ENCODE measurements at regions not wholly inside any gene's neighbourhood (a gene's known extent, or its start where the extent isn't known, plus 50 kb on each side); places are given as distances from the start of the nearest gene placed in this dataset.

- no peak for TF ChIP-seq EZH2 (IDR thresholded peaks at IDR 0.05; ENCODE audit: borderline replicate concordance, low read length)
- TF ChIP-seq, protein P1, sequence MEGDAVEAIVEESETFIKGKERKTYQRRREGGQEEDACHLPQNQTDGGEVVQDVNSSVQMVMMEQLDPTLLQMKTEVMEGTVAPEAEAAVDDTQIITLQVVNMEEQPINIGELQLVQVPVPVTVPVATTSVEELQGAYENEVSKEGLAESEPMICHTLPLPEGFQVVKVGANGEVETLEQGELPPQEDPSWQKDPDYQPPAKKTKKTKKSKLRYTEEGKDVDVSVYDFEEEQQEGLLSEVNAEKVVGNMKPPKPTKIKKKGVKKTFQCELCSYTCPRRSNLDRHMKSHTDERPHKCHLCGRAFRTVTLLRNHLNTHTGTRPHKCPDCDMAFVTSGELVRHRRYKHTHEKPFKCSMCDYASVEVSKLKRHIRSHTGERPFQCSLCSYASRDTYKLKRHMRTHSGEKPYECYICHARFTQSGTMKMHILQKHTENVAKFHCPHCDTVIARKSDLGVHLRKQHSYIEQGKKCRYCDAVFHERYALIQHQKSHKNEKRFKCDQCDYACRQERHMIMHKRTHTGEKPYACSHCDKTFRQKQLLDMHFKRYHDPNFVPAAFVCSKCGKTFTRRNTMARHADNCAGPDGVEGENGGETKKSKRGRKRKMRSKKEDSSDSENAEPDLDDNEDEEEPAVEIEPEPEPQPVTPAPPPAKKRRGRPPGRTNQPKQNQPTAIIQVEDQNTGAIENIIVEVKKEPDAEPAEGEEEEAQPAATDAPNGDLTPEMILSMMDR (IDR thresholded peaks at IDR 0.05; ENCODE audit: low read length) = no peak
Measured at GRCh38 chr1:38760562-38760961, 99.0 kb downstream of the RRAGC start.

GRCh38 chr1:38758820-38759219 lies 100.8 kb downstream of the RRAGC start:
- no peaks in the 10 kb centered on the region for H3F3A ChIP-seq (ENCODE audit: insufficient read depth, low read length)
- H3K9ac ChIP-seq (ENCODE audit: low read length) = no peak overlapping the region
- H3K9me2 ChIP-seq (ENCODE audit: low read depth, low read length) = no peaks in the 10 kb centered on the region
- H3K27ac ChIP-seq (ENCODE audit: low read depth, low read length, poor library complexity, severe bottlenecking) = no peak overlapping the region
- no peaks in the 10 kb centered on the region for H3K36me3 ChIP-seq (ENCODE audit: insufficient read depth, low read length)
- H2AFZ ChIP-seq (ENCODE audit: low read length) = no peak overlapping the region
- H3K4me3 ChIP-seq (ENCODE audit: low read depth, low read length, poor library complexity, severe bottlenecking) = no peak overlapping the region
- no peaks in the 10 kb centered on the region for H3K27me3 ChIP-seq (ENCODE audit: insufficient read depth, low read length)
- H3K4me2 ChIP-seq (ENCODE audit: low read length) = no peak overlapping the region
- H3K79me2 ChIP-seq (ENCODE audit: insufficient read depth, low read length) = no peaks in the 10 kb centered on the region
- no peak for TF ChIP-seq EZH2 (IDR thresholded peaks at IDR 0.05; ENCODE audit: borderline replicate concordance, low read length)
- TF ChIP-seq, protein P1 (IDR thresholded peaks at IDR 0.05; ENCODE audit: low read length) = no peak
- no peaks in the 10 kb centered on the region for H4K20me1 ChIP-seq (ENCODE audit: insufficient read depth, low read length)
- H3K9me3 ChIP-seq (ENCODE audit: low read length) = no peaks in the 10 kb centered on the region
- H3K4me1 ChIP-seq (ENCODE audit: insufficient read depth, low read length, severe bottlenecking) = no peaks in the 10 kb centered on the region

More at GRCh38 chr1:38760562-38760961, 99.0 kb downstream of the RRAGC start:
- Histone ChIP-seq H3K27ac (ENCODE audit: low read depth, low read length, poor library complexity, severe bottlenecking) (no peak overlapping the region), H3K4me1 (ENCODE audit: insufficient read depth, low read length, severe bottlenecking) (no peaks in the 10 kb centered on the region), H3K9me3 (ENCODE audit: low read length) (no peaks in the 10 kb centered on the region), H3F3A (ENCODE audit: insufficient read depth, low read length) (no peaks in the 10 kb centered on the region), H3K79me2 (ENCODE audit: insufficient read depth, low read length) (no peaks in the 10 kb centered on the region), H3K4me3 (ENCODE audit: low read depth, low read length, poor library complexity, severe bottlenecking) (no peak overlapping the region), H3K27me3 (ENCODE audit: insufficient read depth, low read length) (no peaks in the 10 kb centered on the region), H3K9ac (ENCODE audit: low read length) (no peak overlapping the region), H3K4me2 (ENCODE audit: low read length) (no peak overlapping the region), H3K36me3 (ENCODE audit: insufficient read depth, low read length) (no peaks in the 10 kb centered on the region), H4K20me1 (ENCODE audit: insufficient read depth, low read length) (no peaks in the 10 kb centered on the region), H3K9me2 (ENCODE audit: low read depth, low read length) (no peaks in the 10 kb centered on the region), H2AFZ (ENCODE audit: low read length) (no peak overlapping the region)

- TF ChIP-seq, protein P1 (IDR thresholded peaks at IDR 0.05; ENCODE audit: low read length) = no peak
- TF ChIP-seq EZH2 (IDR thresholded peaks at IDR 0.05; ENCODE audit: borderline replicate concordance, low read length) = no peak
- no peak overlapping the region for H3K4me3 ChIP-seq (ENCODE audit: low read depth, low read length, poor library complexity, severe bottlenecking)
- H3K4me2 ChIP-seq (ENCODE audit: low read length) = no peak overlapping the region
- no peak overlapping the region for H3K9ac ChIP-seq (ENCODE audit: low read length)
- no peaks in the 10 kb centered on the region for H3F3A ChIP-seq (ENCODE audit: insufficient read depth, low read length)
- no peaks in the 10 kb centered on the region for H3K4me1 ChIP-seq (ENCODE audit: insufficient read depth, low read length, severe bottlenecking)
- H4K20me1 ChIP-seq (ENCODE audit: insufficient read depth, low read length) = no peaks in the 10 kb centered on the region
- no peak overlapping the region for H3K27ac ChIP-seq (ENCODE audit: low read depth, low read length, poor library complexity, severe bottlenecking)
- no peaks in the 10 kb centered on the region for H3K9me3 ChIP-seq (ENCODE audit: low read length)
- no peaks in the 10 kb centered on the region for H3K36me3 ChIP-seq (ENCODE audit: insufficient read depth, low read length)
- H2AFZ ChIP-seq (ENCODE audit: low read length) = no peak overlapping the region
- no peaks in the 10 kb centered on the region for H3K27me3 ChIP-seq (ENCODE audit: insufficient read depth, low read length)
- H3K9me2 ChIP-seq (ENCODE audit: low read depth, low read length) = no peaks in the 10 kb centered on the region
- H3K79me2 ChIP-seq (ENCODE audit: insufficient read depth, low read length) = no peaks in the 10 kb centered on the region
Measured at GRCh38 chr1:38746941-38747600, 112.5 kb downstream of the RRAGC start.

Measured in OCI-LY1 (cell line).